Lower leg skin (tissue), 3 donors: ENCODE measurements at regions not wholly inside any gene's neighbourhood (a gene's known extent, or its start where the extent isn't known, plus 50 kb on each side); places are given as distances from the start of the nearest gene placed in this dataset.
"Not testable (repeated sequence)": the region's sequence is repeated elsewhere in the genome, so short reads cannot be mapped to it uniquely, and the experiment has no call there.

Source experiments
- POLR2A ChIP-seq, 2 donors: fragments of 450-650 bp; IDR thresholded peaks; one replicate each; pipeline ENCODE4 v1.6.1; 2016 to 2017; ENCODE audit warnings: antibody characterized with exemption in 2 of 2, mild to moderate bottlenecking in 1 of 2, moderate library complexity in 1 of 2
- TF ChIP-seq, protein P1 (sequence below), 3 donors: fragments of 450-650 bp; IDR thresholded peaks; one replicate each; pipeline ENCODE4 v1.5.1; 2016; ENCODE audit warnings: antibody characterized with exemption in 3 of 3, mild to moderate bottlenecking in 3 of 3, moderate library complexity in 2 of 3

DNA sequence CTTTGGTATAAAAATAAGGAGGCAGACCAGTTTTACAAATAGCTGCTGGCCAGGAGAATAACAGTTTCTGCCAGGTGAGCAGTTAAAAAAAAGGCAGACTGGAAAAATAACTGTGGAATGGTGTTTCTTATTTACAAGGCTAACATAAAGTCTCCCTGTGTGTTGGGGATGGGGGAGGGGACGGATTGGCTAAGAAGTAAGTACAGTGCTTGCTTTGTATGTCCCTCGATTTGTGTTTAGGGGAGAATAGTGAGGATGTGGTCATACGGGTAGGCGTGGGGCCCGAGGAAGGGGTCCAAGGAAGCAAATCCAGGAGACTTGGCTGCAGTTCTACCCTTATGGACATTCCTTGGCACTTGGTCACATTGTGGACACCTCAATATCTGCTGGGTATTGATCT, 58.1 kb downstream of the SRGAP2 start:
- not testable (repeated sequence) for TF ChIP-seq POLR2A (IDR thresholded peaks at IDR 0.05)
- TF ChIP-seq, protein P1, sequence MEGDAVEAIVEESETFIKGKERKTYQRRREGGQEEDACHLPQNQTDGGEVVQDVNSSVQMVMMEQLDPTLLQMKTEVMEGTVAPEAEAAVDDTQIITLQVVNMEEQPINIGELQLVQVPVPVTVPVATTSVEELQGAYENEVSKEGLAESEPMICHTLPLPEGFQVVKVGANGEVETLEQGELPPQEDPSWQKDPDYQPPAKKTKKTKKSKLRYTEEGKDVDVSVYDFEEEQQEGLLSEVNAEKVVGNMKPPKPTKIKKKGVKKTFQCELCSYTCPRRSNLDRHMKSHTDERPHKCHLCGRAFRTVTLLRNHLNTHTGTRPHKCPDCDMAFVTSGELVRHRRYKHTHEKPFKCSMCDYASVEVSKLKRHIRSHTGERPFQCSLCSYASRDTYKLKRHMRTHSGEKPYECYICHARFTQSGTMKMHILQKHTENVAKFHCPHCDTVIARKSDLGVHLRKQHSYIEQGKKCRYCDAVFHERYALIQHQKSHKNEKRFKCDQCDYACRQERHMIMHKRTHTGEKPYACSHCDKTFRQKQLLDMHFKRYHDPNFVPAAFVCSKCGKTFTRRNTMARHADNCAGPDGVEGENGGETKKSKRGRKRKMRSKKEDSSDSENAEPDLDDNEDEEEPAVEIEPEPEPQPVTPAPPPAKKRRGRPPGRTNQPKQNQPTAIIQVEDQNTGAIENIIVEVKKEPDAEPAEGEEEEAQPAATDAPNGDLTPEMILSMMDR (IDR thresholded peaks at IDR 0.05) = not testable (repeated sequence)
